H9 (cell line): ENCODE measurements at regions not wholly inside any gene's neighbourhood (a gene's known extent, or its start where the extent isn't known, plus 50 kb on each side); places are given as distances from the start of the nearest gene placed in this dataset.

ENCODE experiments used
- DNase-seq: peaks from one replicate; pipeline ENCODE4 v3.0.0-alpha.2; 2017
- H2AFZ ChIP-seq: one replicate; pipeline ENCODE4 v1.6.1; 2013; ENCODE audit warnings: mild to moderate bottlenecking, low read length, control low read depth, moderate library complexity
- H2AK5ac ChIP-seq: 2 replicates; pipeline ENCODE4 v1.6.1; 2013; ENCODE audit warnings: low read length, control low read depth, mixed read lengths; ENCODE audit not compliant: insufficient read length
- H2BK120ac ChIP-seq: one replicate; pipeline ENCODE4 v1.6.1; 2013; ENCODE audit warnings: low read depth, mild to moderate bottlenecking, low read length, control low read depth, inconsistent platforms; ENCODE audit not compliant: poor library complexity, severe bottlenecking
- H2BK12ac ChIP-seq: 2 replicates; pipeline ENCODE4 v1.6.1; 2013; ENCODE audit warnings: low read length, control low read depth, mixed read lengths, low read depth; ENCODE audit not compliant: insufficient read length
- H2BK15ac ChIP-seq: 2 replicates; pipeline ENCODE4 v1.6.1; 2013; ENCODE audit warnings: low read depth, low read length, control low read depth
- H2BK20ac ChIP-seq: one replicate; pipeline ENCODE4 v1.6.1; 2013; ENCODE audit warnings: low read depth, mild to moderate bottlenecking, low read length, control low read depth, inconsistent platforms; ENCODE audit not compliant: poor library complexity, severe bottlenecking
- H2BK5ac ChIP-seq: 2 replicates; pipeline ENCODE4 v1.6.1; 2013; ENCODE audit warnings: low read length, control low read depth, mixed read lengths; ENCODE audit not compliant: insufficient read length
- H3K14ac ChIP-seq: 2 replicates; pipeline ENCODE4 v1.6.1; 2013; ENCODE audit warnings: low read length, control low read depth; ENCODE audit not compliant: insufficient read depth
- H3K18ac ChIP-seq: 2 replicates; pipeline ENCODE4 v1.6.1; 2013; ENCODE audit warnings: low read depth, mild to moderate bottlenecking, mixed read lengths, low read length, control low read depth; ENCODE audit not compliant: insufficient read length
- H3K23ac ChIP-seq: 2 replicates; pipeline ENCODE4 v1.6.1; 2013; ENCODE audit warnings: low read length, control low read depth, mixed read lengths, low read depth; ENCODE audit not compliant: insufficient read length
- H3K23me2 ChIP-seq: 2 replicates; pipeline ENCODE4 v1.6.1; 2013; ENCODE audit warnings: low read depth, mild to moderate bottlenecking, mixed read lengths, low read length, control low read depth; ENCODE audit not compliant: insufficient read length, poor library complexity, severe bottlenecking
- H3K27ac ChIP-seq: 2 replicates; pipeline ENCODE4 v1.5.1; 2013; ENCODE audit warnings: low read length, control low read depth, mixed read lengths, low read depth; ENCODE audit not compliant: insufficient read length
- H3K27me3 ChIP-seq: 2 replicates; pipeline ENCODE4 v1.6.1; 2013; ENCODE audit warnings: low read length, control low read depth, inconsistent platforms; ENCODE audit not compliant: insufficient read depth
- H3K4ac ChIP-seq: 2 replicates; pipeline ENCODE4 v1.6.1; 2013; ENCODE audit warnings: low read depth, mild to moderate bottlenecking, control low read depth, inconsistent platforms, low read length, moderate library complexity
- H3K4me1 ChIP-seq: 2 replicates; pipeline ENCODE4 v1.6.1; 2013; ENCODE audit warnings: low read length, control low read depth, inconsistent platforms; ENCODE audit not compliant: insufficient read depth
- H3K4me2 ChIP-seq: 2 replicates; pipeline ENCODE4 v1.6.1; 2013; ENCODE audit warnings: low read length, control low read depth, mixed read lengths; ENCODE audit not compliant: insufficient read length, insufficient read depth
- H3K56ac ChIP-seq: 2 replicates; pipeline ENCODE4 v1.6.1; 2013; ENCODE audit warnings: low read depth, mild to moderate bottlenecking, mixed read lengths, low read length, control low read depth; ENCODE audit not compliant: insufficient read length
- H3K79me1 ChIP-seq: 2 replicates; pipeline ENCODE4 v1.6.1; 2013; ENCODE audit warnings: low read depth, mild to moderate bottlenecking, moderate library complexity, low read length, control low read depth, inconsistent platforms; ENCODE audit not compliant: insufficient read depth, poor library complexity, severe bottlenecking
- H3K79me2 ChIP-seq: 2 replicates; pipeline ENCODE4 v1.6.1; 2013; ENCODE audit warnings: low read length, control low read depth, inconsistent platforms; ENCODE audit not compliant: insufficient read depth
- H3K9ac ChIP-seq: 2 replicates; pipeline ENCODE4 v1.6.1; 2013; ENCODE audit warnings: low read length, control low read depth, mixed read lengths; ENCODE audit not compliant: insufficient read length; ENCODE audit errors: extremely low read depth
- H3K9me3 ChIP-seq: one replicate; pipeline ENCODE4 v1.6.1; 2013; ENCODE audit warnings: low read depth, low read length, inconsistent platforms; ENCODE audit not compliant: control insufficient read depth
- H3T11ph ChIP-seq: one replicate; pipeline ENCODE4 v1.6.1; 2013; ENCODE audit warnings: mild to moderate bottlenecking, low read length, control low read depth, inconsistent platforms
- H4K20me1 ChIP-seq: one replicate; pipeline ENCODE4 v1.6.1; 2013; ENCODE audit not compliant: control insufficient read depth, insufficient read length, insufficient read depth
- H4K5ac ChIP-seq: 2 replicates; pipeline ENCODE4 v1.6.1; 2013; ENCODE audit warnings: low read depth, mild to moderate bottlenecking, mixed read lengths, low read length, control low read depth; ENCODE audit not compliant: insufficient read length
- H4K8ac ChIP-seq: replicated peaks from 2 replicates; pipeline ENCODE4 v1.6.1; 2013; ENCODE audit warnings: low read length, control low read depth, mixed read lengths, low read depth; ENCODE audit not compliant: insufficient read length
- H4K91ac ChIP-seq: 2 replicates; pipeline ENCODE4 v1.6.1; 2013; ENCODE audit warnings: low read depth, mild to moderate bottlenecking, moderate library complexity, mixed read lengths, low read length, control low read depth; ENCODE audit not compliant: insufficient read length
- H3K27ac Mint-ChIP-seq, 3 experiments: 2 replicates in 2 of 3; 3 replicates in 1 of 3; pipeline ENCODE4 v1.8.0; 2020 to 2021; ENCODE audit warnings: mixed read lengths in 3 of 3, mild to moderate bottlenecking in 1 of 3, moderate library complexity in 1 of 3
- H3K27me3 Mint-ChIP-seq: 2 replicates; pipeline ENCODE4 v1.8.0; 2021; ENCODE audit warnings: low read depth, mild to moderate bottlenecking, moderate library complexity, mixed read lengths
- H3K36me3 Mint-ChIP-seq, 3 experiments: 2 replicates in 2 of 3; 3 replicates in 1 of 3; pipeline ENCODE4 v1.8.0; 2020 to 2021; ENCODE audit warnings: low read depth in 3 of 3, mixed read lengths in 3 of 3; ENCODE audit not compliant: insufficient read depth in 1 of 3
- H3K4me1 Mint-ChIP-seq, 2 experiments: 2 replicates each; pipeline ENCODE4 v1.8.0; 2020; ENCODE audit warnings: mixed read lengths in 2 of 2
- H3K4me3 Mint-ChIP-seq, 2 experiments: 2 replicates in 1 of 2; 3 replicates in 1 of 2; pipeline ENCODE4 v1.8.0; 2020 to 2021; ENCODE audit warnings: mild to moderate bottlenecking in 2 of 2, mixed read lengths in 2 of 2, moderate library complexity in 1 of 2
- H3K9me3 Mint-ChIP-seq, 2 experiments: 2 replicates in 1 of 2; 3 replicates in 1 of 2; pipeline ENCODE4 v1.8.0; 2020; ENCODE audit warnings: mild to moderate bottlenecking in 2 of 2, mixed read lengths in 2 of 2, moderate library complexity in 1 of 2
- WGBS: extraction: QIAGEN DNeasy Blood & Tissue Kit; methylation state at CpG from one replicate; pipeline ENCODE4 v1.1.7; 2013; ENCODE audit warnings: missing lambda C conversion rate, low lambda C conversion rate, mixed read lengths; ENCODE audit not compliant: insufficient read length; ENCODE audit errors: extremely low coverage; 5-methylcytosine and 5-hydroxymethylcytosine counted together
- TF ChIP-seq, protein P1 (sequence below): fragments of 200-600 bp; sonication (generic); conservative IDR thresholded peaks from 3 replicates; pipeline ENCODE4 v1.8.0; 2021; ENCODE audit warnings: antibody characterized with exemption, mild to moderate bottlenecking

DNA sequence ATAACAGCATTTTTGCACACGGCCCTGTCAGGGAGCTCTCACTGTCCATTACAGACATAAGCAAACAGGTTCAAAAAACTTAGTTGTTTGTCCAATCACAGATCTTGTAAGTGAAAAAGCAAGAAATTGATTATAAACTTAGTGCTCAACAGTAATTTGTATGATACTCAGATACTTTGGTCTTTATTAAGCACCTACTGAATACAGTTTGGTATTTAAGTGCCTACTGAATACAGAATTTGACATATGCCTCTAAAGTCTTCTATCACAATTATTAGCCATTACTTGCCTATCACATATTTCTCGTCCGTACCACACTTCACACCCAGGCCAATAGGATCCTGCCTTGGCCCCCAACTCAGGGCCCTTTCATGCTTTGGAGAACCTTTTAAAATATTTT, 283.1 kb downstream of the SUCLG1 start:
- no peak overlapping the region for H3K27ac Mint-ChIP-seq
- Histone ChIP-seq H3K23ac (no peak overlapping the region), H2BK15ac (no peak overlapping the region), H2AFZ (no peak overlapping the region), H3K4me2 (no peak overlapping the region), H3T11ph (no peak overlapping the region), H3K23me2 (no peaks in the 10 kb centered on the region), H3K27ac (no peak overlapping the region), H2BK120ac (no peak overlapping the region), H3K79me1 (no peaks in the 10 kb centered on the region), H4K91ac (no peak overlapping the region), H3K56ac (no peak overlapping the region), H3K18ac (no peak overlapping the region), H3K14ac (no peak overlapping the region), H3K27me3 (no peaks in the 10 kb centered on the region), H2BK12ac (no peak overlapping the region), H3K4ac (no peak overlapping the region), H4K8ac (no peak overlapping the region), H3K79me2 (no peaks in the 10 kb centered on the region), H4K5ac (no peak overlapping the region), H3K4me1 (no peaks in the 10 kb centered on the region), H3K9ac (no peak overlapping the region), H2BK20ac (no peak overlapping the region), H3K9me3 (no peaks in the 10 kb centered on the region), H4K20me1 (no peaks in the 10 kb centered on the region), H2BK5ac (no peak overlapping the region), H2AK5ac (no peak overlapping the region)
- H3K9me3 Mint-ChIP-seq: no peaks in the 10 kb centered on the region; a peak in 2 of 5 replicates
- H3K4me1 Mint-ChIP-seq: no peaks in the 10 kb centered on the region
- H3K4me3 Mint-ChIP-seq: no peak overlapping the region
- DNase-seq: no peak
- no peaks in the 10 kb centered on the region for H3K36me3 Mint-ChIP-seq
- no CpG with 5 or more reads among the region's 3 CpGs for WGBS
- TF ChIP-seq, protein P1, sequence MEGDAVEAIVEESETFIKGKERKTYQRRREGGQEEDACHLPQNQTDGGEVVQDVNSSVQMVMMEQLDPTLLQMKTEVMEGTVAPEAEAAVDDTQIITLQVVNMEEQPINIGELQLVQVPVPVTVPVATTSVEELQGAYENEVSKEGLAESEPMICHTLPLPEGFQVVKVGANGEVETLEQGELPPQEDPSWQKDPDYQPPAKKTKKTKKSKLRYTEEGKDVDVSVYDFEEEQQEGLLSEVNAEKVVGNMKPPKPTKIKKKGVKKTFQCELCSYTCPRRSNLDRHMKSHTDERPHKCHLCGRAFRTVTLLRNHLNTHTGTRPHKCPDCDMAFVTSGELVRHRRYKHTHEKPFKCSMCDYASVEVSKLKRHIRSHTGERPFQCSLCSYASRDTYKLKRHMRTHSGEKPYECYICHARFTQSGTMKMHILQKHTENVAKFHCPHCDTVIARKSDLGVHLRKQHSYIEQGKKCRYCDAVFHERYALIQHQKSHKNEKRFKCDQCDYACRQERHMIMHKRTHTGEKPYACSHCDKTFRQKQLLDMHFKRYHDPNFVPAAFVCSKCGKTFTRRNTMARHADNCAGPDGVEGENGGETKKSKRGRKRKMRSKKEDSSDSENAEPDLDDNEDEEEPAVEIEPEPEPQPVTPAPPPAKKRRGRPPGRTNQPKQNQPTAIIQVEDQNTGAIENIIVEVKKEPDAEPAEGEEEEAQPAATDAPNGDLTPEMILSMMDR: no peak
- H3K27me3 Mint-ChIP-seq: no peaks in the 10 kb centered on the region
